ENCODE measurements at regions not wholly inside any gene's neighbourhood (a gene's known extent, or its start where the extent isn't known, plus 50 kb on each side); places are given as distances from the start of the nearest gene placed in this dataset.

GRCh38 chr1:113248494-113248893 is 141.8 kb upstream of the MAGI3 start:
- TF ChIP-seq POLR2A (IDR thresholded peaks at IDR 0.05; ENCODE audit: low read length) (no peak), SREBF2 (IDR thresholded peaks at IDR 0.05) (no peak), CTCF (IDR thresholded peaks at IDR 0.05) (no peak), CHD2 (IDR thresholded peaks at IDR 0.05; ENCODE audit: low read length, partially characterized antibody) (no peak), RAD21 (conservative IDR thresholded peaks at IDR 0.05 in 1 of 2, IDR thresholded peaks at IDR 0.05 in 1 of 2) (no peak), HEYL (CRISPR knock-in tag; IDR thresholded peaks at IDR 0.05) (no peak), ZFP36 (IDR thresholded peaks at IDR 0.05; ENCODE audit: borderline replicate concordance, partially characterized antibody) (no peak), RFX5 (IDR thresholded peaks at IDR 0.05) (no peak), EP300 (IDR thresholded peaks at IDR 0.05) (no peak), SMC3 (IDR thresholded peaks at IDR 0.05) (no peak), ELK1 (IDR thresholded peaks at IDR 0.05; ENCODE audit: low read depth, low read length) (no peak), USF2 (IDR thresholded peaks at IDR 0.05) (no peak), RCOR1 (IDR thresholded peaks at IDR 0.05; ENCODE audit: low read depth, low read length) (no peak)
